ENCODE measurements at regions not wholly inside any gene's neighbourhood (a gene's known extent, or its start where the extent isn't known, plus 50 kb on each side); places are given as distances from the start of the nearest gene placed in this dataset.
"Not testable (repeated sequence)": the region's sequence is repeated elsewhere in the genome, so short reads cannot be mapped to it uniquely, and the experiment has no call there.

- ChIA-PET CTCF (no interaction called here), POLR2A (no interaction called here)
- no peak for DNase-seq (ENCODE audit: extremely low spot score)
- TF ChIP-seq CTCF (IDR thresholded peaks at IDR 0.05; ENCODE audit: control extremely low read depth, extremely low read depth, low read depth, missing control alignments): no peak
Measured at GRCh38 chr6:140168365-140168764, 793.9 kb upstream of the CITED2 start.

GRCh38 chr6:140160909-140161308 is 786.5 kb upstream of the CITED2 start:
- no peak for DNase-seq (ENCODE audit: extremely low spot score)
- TF ChIP-seq CTCF (IDR thresholded peaks at IDR 0.05; ENCODE audit: control extremely low read depth, extremely low read depth, low read depth, missing control alignments): no peak
- ChIA-PET CTCF (interaction anchor here (1.6 kb wide), 1 partner anchor 23 kb away, joined by 5 read pairs; no protein-coding TSS in a partner anchor), POLR2A (no interaction called here)

- no peak for DNase-seq (ENCODE audit: extremely low spot score)
- ChIA-PET CTCF (interaction anchor here (1.6 kb wide), 1 partner anchor 23 kb away, joined by 5 read pairs; no protein-coding TSS in a partner anchor), POLR2A (no interaction called here)
- no peak for TF ChIP-seq CTCF (IDR thresholded peaks at IDR 0.05; ENCODE audit: control extremely low read depth, extremely low read depth, low read depth, missing control alignments)
Measured at GRCh38 chr6:140160494-140160893, 786.0 kb upstream of the CITED2 start.

GRCh38 chr6:140156131-140156530 is 781.7 kb upstream of the CITED2 start:
- no peak for DNase-seq (ENCODE audit: extremely low spot score)
- TF ChIP-seq CTCF (IDR thresholded peaks at IDR 0.05; ENCODE audit: control extremely low read depth, extremely low read depth, low read depth, missing control alignments): no peak
- ChIA-PET POLR2A (no interaction called here), CTCF (interaction anchor here (0.9 to 1.6 kb wide), 4 partner anchors 9 to 42 kb away, joined by 3 to 4 read pairs (median 3); no protein-coding TSS in a partner anchor)

- TF ChIP-seq CTCF (IDR thresholded peaks at IDR 0.05; ENCODE audit: control extremely low read depth, extremely low read depth, low read depth, missing control alignments): no peak
- POLR2A ChIA-PET: no interaction called here
- DNase-seq (ENCODE audit: extremely low spot score): no peak
- CTCF ChIA-PET: interaction anchor here (0.9 to 1.6 kb wide), 3 partner anchors 10 to 43 kb away, joined by 3 to 4 read pairs (median 3); no protein-coding TSS in a partner anchor
Measured at GRCh38 chr6:140155451-140156126, 781.1 kb upstream of the CITED2 start.

- DNase-seq (ENCODE audit: extremely low spot score): no peak
- ChIA-PET POLR2A (no interaction called here), CTCF (no interaction called here)
- TF ChIP-seq CTCF (IDR thresholded peaks at IDR 0.05; ENCODE audit: control extremely low read depth, extremely low read depth, low read depth, missing control alignments): no peak
Measured at GRCh38 chr6:140153703-140154102, 779.3 kb upstream of the CITED2 start.

- CTCF ChIA-PET: interaction anchor here (1.5 kb wide), 1 partner anchor 27 kb away, joined by 3 read pairs; no protein-coding TSS in a partner anchor
- POLR2A ChIA-PET; DNase-seq (ENCODE audit: extremely low spot score): not testable (repeated sequence)
Measured at GRCh38 chr6:140147825-140148814, 773.7 kb upstream of the CITED2 start.
